Mammary epithelial cell (primary cell): ENCODE measurements at regions not wholly inside any gene's neighbourhood (a gene's known extent, or its start where the extent isn't known, plus 50 kb on each side); places are given as distances from the start of the nearest gene placed in this dataset.

ENCODE experiments used
- EZH2 ChIP-seq: IDR thresholded peaks from 2 replicates; pipeline ENCODE4 v1.6.1; 2012; ENCODE audit warnings: low read length, inconsistent platforms, borderline replicate concordance
- TF ChIP-seq, protein P1 (sequence below), 2 donors: IDR thresholded peaks in 1 of 2; conservative IDR thresholded peaks in 1 of 2; 2 replicates each; pipeline ENCODE4 v1.5.1; 2011 to 2012; ENCODE audit warnings: inconsistent platforms in 2 of 2, low read length in 2 of 2, mild to moderate bottlenecking in 2 of 2, control low read depth in 1 of 2, low read depth in 1 of 2; ENCODE audit not compliant: insufficient read depth in 1 of 2; ENCODE audit errors: extremely low read depth in 1 of 2

DNA sequence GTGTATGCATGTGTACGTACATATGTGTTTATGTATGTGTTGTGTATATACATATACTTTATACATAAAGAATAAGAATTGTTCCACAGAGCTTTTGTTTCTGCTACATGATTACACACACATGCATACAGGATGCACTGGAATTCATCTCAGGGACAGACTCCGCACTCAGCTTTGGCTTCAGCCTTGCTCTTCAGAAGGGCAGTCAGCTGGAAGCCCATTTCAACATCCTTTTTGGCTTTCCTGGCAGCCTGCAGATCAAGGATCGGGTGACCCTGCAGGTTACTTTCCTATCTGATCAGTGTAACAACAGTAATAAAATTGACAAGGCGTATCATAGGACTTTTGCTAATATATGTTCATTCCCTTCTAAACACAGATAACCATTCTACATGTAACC is 144.1 kb upstream of the COPS8 start:
- TF ChIP-seq, protein P1, sequence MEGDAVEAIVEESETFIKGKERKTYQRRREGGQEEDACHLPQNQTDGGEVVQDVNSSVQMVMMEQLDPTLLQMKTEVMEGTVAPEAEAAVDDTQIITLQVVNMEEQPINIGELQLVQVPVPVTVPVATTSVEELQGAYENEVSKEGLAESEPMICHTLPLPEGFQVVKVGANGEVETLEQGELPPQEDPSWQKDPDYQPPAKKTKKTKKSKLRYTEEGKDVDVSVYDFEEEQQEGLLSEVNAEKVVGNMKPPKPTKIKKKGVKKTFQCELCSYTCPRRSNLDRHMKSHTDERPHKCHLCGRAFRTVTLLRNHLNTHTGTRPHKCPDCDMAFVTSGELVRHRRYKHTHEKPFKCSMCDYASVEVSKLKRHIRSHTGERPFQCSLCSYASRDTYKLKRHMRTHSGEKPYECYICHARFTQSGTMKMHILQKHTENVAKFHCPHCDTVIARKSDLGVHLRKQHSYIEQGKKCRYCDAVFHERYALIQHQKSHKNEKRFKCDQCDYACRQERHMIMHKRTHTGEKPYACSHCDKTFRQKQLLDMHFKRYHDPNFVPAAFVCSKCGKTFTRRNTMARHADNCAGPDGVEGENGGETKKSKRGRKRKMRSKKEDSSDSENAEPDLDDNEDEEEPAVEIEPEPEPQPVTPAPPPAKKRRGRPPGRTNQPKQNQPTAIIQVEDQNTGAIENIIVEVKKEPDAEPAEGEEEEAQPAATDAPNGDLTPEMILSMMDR (conservative IDR thresholded peaks at IDR 0.05 in 1 of 2, IDR thresholded peaks at IDR 0.05 in 1 of 2; ENCODE audit: extremely low read depth in 1 of 2, insufficient read depth in 1 of 2, low read depth in 1 of 2, low read length in 2 of 2) = no peak
- no peak for TF ChIP-seq EZH2
